ENCODE measurements at regions not wholly inside any gene's neighbourhood (a gene's known extent, or its start where the extent isn't known, plus 50 kb on each side); places are given as distances from the start of the nearest gene placed in this dataset.

DNA sequence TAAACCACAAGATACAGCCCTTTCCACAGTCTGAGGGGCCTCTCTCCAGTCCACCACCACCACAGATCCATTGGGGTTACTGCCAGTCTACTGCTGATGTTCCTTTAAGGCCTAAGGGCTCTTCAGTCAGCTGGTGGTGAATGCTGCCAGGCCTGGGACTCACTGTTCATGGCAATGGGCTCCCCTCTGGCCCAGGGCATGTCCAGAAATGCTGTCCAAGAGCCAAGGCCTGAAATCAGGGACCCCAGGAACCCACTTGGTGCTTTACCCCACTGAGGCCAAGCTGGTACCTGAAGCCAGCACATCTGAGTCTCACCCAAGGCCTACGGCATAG is 128.6 kb upstream of the CBLB start:
- H3K9me3 ChIP-seq (ENCODE audit: control insufficient read depth, insufficient read depth, low read length): no peaks in the 10 kb centered on the region
- no peaks in the 10 kb centered on the region for H3K36me3 ChIP-seq (ENCODE audit: insufficient read depth, low read length)
- H3K9ac ChIP-seq (ENCODE audit: low read depth, low read length): no peak overlapping the region
- no peaks in the 10 kb centered on the region for H3K4me1 ChIP-seq (ENCODE audit: insufficient read depth, low read length)

DNA sequence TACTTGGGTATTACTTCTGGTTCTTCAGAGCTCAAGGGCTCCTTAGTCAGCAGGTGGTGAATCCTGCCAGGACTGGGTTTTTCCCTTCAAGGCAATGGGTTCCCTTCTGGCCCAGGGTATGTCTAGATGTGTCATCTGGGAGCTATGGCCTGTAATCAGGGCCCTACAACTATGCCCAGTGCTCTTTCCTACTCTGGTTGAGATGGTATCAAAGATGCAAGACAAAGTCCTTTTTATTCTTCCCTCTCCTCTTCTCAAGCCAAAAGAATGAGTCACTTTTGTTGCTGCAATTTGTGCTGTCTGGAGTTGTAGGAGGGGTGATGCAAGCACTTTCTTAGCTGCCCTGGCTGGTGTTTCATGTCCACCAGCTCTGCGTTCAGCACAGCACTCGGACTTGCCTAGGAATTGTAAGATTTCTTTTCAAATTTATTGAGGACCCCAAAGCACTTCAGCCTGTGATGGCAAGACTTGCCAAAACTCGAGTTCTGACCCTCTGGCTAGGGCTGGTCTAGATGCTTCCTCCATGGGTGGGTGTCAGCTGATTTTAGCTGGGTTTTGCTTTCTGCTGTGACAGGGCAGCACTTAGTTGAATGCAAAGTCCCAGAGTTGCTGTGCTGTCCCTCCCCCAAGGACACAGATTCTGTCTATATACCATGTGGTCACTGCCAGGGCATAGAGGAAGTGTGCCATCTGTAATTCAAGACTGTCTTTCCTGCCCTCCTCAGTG is 129.2 kb upstream of the CBLB start:
- Histone ChIP-seq H3K9ac (ENCODE audit: low read depth, low read length) (no peak overlapping the region), H3K36me3 (ENCODE audit: insufficient read depth, low read length) (no peaks in the 10 kb centered on the region), H3K4me1 (ENCODE audit: insufficient read depth, low read length) (no peaks in the 10 kb centered on the region), H3K9me3 (ENCODE audit: control insufficient read depth, insufficient read depth, low read length) (no peaks in the 10 kb centered on the region)

DNA sequence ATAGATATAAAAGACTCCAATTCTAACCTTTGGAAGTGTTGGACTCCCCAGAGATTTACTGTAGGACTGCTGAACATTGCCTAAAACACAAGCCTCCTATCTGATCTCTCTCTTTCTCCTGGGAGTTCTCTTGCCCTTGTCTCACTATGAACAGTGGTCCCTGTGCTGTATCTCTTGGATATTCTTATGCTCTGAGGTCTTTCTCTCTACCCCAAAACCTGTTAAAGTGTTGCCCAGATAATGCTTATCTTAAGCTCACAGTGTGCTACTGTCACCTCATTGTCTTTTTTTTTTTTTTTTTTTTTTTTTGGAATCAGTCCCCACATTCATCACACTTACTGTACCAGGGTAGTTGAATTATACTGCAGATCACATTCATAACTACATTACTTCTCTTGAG is 131.0 kb upstream of the CBLB start:
- no peaks in the 10 kb centered on the region for H3K4me1 ChIP-seq (ENCODE audit: insufficient read depth, low read length)
- H3K9me3 ChIP-seq (ENCODE audit: control insufficient read depth, insufficient read depth, low read length): no peaks in the 10 kb centered on the region
- no peaks in the 10 kb centered on the region for H3K36me3 ChIP-seq (ENCODE audit: insufficient read depth, low read length)
- no peak overlapping the region for H3K9ac ChIP-seq (ENCODE audit: low read depth, low read length)

DNA sequence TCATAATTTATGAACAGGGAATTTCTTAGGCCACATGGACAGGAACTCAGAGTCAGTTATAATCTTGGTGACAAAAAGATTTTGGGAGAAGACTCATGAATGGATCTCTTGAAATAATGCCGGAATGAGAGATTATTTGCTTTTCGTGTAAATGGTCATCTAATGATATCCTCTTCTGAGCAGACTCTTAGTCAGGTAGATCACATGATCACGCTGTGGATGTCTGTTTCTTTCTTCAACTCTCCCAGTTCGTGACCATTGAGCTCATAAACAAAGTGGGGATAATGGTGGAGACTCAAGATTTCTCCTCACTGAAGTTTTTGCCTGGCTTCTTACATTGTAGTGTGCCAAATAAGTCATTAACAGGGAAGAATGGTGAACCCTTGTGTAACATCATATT is 133.1 kb upstream of the CBLB start:
- H3K9ac ChIP-seq (ENCODE audit: low read depth, low read length): no peak overlapping the region
- no peaks in the 10 kb centered on the region for H3K9me3 ChIP-seq (ENCODE audit: control insufficient read depth, insufficient read depth, low read length)
- H3K36me3 ChIP-seq (ENCODE audit: insufficient read depth, low read length): no peaks in the 10 kb centered on the region
- H3K4me1 ChIP-seq (ENCODE audit: insufficient read depth, low read length): no peaks in the 10 kb centered on the region

DNA sequence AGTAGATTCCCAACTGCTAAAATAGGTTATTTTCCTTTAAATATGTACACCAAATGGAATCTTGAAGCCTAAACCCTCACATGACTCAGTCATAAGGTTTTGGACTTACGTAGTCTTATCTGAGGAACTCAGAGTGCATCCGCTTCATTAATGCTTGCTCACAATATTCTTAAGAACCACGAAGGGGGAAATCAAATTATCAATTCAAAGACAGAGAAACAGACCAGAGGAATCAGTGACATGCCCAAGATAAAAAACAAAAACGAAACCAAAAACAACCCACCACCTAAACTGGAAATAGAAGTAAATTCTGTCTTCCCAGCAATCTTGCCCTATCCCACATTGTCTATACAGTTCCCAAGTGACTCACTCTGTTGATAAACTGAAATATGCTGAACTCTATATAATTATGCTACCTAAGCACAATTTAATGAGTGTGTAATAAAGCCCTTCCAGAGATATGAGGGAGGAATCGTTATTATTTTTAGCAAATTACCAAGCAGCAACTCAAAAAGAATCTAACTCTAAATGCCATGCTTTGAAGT is 135.4 kb upstream of the CBLB start:
- H3K9me3 ChIP-seq (ENCODE audit: control insufficient read depth, insufficient read depth, low read length): no peaks in the 10 kb centered on the region

DNA sequence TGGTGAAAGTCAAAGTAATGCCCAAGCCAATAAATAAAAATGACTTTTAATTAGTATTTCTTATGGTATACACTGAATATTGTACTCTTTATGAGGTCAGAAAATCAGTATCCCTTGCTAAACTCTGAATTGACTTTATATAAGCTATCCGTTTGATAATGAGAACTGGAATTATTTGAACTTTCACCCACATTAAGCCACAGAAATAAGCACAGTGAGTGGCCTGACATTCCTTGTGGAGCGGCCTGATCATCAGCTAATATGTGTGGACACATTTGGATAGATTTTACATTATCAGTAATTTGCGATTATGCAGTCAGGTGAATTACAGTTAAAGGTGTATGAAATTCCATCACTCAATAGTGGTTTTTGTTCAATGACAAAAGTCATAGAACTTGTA is 136.0 kb upstream of the CBLB start:
- Histone ChIP-seq H3K9ac (ENCODE audit: low read depth, low read length) (no peak overlapping the region), H3K9me3 (ENCODE audit: control insufficient read depth, insufficient read depth, low read length) (no peaks in the 10 kb centered on the region), H3K36me3 (ENCODE audit: insufficient read depth, low read length) (no peaks in the 10 kb centered on the region), H3K4me1 (ENCODE audit: insufficient read depth, low read length) (no peaks in the 10 kb centered on the region)

More for the DNA sequence above, 135.4 kb upstream of the CBLB start:
- Histone ChIP-seq H3K9ac (ENCODE audit: low read depth, low read length) (no peak overlapping the region), H3K4me1 (ENCODE audit: insufficient read depth, low read length) (no peaks in the 10 kb centered on the region), H3K36me3 (ENCODE audit: insufficient read depth, low read length) (no peaks in the 10 kb centered on the region)

DNA sequence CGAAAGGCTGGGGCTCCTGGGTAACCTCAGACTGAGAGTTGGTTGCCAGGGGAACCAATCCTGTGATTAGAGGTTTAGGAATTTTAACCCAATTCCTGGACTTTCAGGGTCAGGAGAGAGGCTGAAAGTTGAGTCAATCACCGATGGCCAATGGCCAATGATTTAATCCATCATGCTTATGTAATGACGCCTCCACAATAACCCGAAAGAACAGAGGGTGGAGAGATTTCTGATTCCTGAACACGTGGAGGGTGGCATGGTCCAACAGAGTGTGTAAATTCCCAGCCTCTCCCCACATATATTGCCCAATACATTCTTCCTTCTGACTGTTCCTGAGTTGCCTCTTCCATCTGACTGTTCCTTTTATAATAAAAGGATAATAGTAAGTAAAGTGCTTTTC is 137.2 kb upstream of the CBLB start:
- Histone ChIP-seq H3K9ac (ENCODE audit: low read depth, low read length) (no peak overlapping the region), H3K9me3 (ENCODE audit: control insufficient read depth, insufficient read depth, low read length) (no peaks in the 10 kb centered on the region), H3K36me3 (ENCODE audit: insufficient read depth, low read length) (no peaks in the 10 kb centered on the region), H3K4me1 (ENCODE audit: insufficient read depth, low read length) (no peaks in the 10 kb centered on the region)

DNA sequence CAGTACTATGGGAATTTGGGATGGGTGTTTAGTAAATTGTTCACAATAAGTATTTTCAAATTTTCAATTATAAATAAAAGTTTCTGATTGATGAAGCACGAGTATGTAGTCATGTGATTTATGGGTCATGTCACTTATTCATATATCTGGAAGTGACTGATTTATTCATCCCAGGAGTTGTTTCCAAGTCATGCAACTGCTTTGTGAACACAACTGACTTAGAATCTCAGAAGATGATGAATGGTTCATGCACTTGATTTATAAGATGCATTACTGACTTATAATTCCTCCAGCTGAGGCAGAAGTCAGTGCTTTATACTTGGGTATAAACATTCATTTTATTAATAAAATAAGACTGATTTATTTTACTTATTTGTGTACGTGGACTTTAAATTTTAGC is 137.8 kb upstream of the CBLB start:
- H3K9me3 ChIP-seq (ENCODE audit: control insufficient read depth, insufficient read depth, low read length): no peaks in the 10 kb centered on the region
- no peaks in the 10 kb centered on the region for H3K36me3 ChIP-seq (ENCODE audit: insufficient read depth, low read length)
- no peaks in the 10 kb centered on the region for H3K4me1 ChIP-seq (ENCODE audit: insufficient read depth, low read length)
- H3K9ac ChIP-seq (ENCODE audit: low read depth, low read length): no peak overlapping the region

DNA sequence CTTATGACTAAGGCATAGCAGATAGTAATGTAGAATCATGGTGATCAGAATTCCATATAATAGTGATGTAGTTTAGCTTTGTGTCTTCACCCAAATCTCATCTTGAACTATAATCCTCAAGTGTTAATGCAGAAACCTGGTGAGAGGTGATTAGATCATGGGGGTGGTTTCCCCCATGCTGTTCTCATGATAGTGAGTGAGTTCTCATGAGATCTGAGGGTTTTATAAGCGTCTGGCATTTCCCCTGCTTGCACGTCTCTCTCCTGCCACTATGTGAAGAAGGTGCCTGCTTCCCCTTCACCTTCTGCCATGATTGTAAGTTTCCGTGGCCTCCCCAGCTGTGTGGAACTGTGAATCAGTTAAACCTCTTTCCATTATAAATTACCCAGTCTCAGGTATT is 138.7 kb upstream of the CBLB start:
- Histone ChIP-seq H3K9me3 (ENCODE audit: control insufficient read depth, insufficient read depth, low read length) (no peaks in the 10 kb centered on the region), H3K9ac (ENCODE audit: low read depth, low read length) (no peak overlapping the region), H3K36me3 (ENCODE audit: insufficient read depth, low read length) (no peaks in the 10 kb centered on the region), H3K4me1 (ENCODE audit: insufficient read depth, low read length) (no peaks in the 10 kb centered on the region)

DNA sequence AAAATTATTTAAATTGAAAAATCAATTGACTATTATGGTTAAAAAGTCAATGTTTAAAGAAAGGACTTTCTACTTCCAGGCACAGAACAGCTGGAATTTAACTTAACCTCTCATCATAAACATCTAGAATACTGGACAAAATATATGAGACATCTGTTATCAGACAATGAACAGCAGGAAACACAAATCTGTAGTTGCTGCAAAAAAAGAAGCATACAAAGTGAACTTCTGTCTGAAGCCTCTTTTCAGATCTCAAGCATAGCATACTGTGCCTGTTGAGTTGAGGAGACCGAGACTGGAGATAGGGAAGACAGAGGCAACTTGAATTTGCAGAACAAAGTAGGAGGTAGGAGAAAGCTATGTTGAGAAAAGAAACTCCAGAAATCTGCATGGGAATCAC is 140.0 kb upstream of the CBLB start:
- H3K36me3 ChIP-seq (ENCODE audit: insufficient read depth, low read length): no peaks in the 10 kb centered on the region
- no peaks in the 10 kb centered on the region for H3K4me1 ChIP-seq (ENCODE audit: insufficient read depth, low read length)
- no peaks in the 10 kb centered on the region for H3K9me3 ChIP-seq (ENCODE audit: control insufficient read depth, insufficient read depth, low read length)
- no peak overlapping the region for H3K9ac ChIP-seq (ENCODE audit: low read depth, low read length)

DNA sequence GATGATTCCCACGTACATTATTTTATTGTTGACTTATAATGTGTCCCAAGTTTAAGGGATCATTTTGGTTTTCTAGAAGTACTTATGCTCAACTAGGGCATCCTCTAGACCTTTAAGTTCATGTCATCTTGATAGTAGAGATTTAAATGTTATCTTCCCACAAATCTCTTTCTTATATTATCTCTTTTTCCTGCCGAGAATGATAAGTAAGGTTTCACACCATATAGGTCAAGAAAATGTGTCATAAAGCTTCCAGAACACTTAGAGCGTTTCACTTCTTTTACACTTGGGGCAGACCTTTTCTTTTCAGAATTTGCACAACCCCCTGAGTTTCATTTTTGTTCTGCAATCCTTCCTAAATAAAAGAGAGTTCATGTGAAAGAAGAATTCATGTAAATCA is 142.0 kb upstream of the CBLB start:
- no peaks in the 10 kb centered on the region for H3K4me1 ChIP-seq (ENCODE audit: insufficient read depth, low read length)

DNA sequence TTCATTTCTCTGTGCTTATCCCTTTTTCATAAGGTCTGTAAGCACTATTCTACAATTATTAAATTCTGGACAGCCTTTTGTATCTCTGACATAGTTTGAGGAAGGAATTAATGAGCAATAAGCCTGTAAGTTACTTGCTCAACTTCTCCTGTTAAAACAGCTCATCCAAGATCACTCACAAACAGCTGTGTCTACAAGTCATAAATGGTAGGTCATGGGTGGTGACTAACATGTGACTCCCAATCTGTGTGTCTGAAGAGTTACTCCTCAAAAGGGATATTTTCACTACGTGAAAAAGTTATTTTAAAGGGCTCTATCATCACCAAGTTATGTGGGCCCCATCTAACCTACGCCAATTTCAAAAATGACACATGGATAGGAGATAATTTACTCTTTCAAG is 145.2 kb upstream of the CBLB start:
- Histone ChIP-seq H3K4me1 (ENCODE audit: insufficient read depth, low read length) (no peaks in the 10 kb centered on the region; the same call in 1 of the 2 replicates), H3K9ac (ENCODE audit: low read depth, low read length) (no peak overlapping the region), H3K9me3 (ENCODE audit: control insufficient read depth, insufficient read depth, low read length) (no peaks in the 10 kb centered on the region), H3K36me3 (ENCODE audit: insufficient read depth, low read length) (no peaks in the 10 kb centered on the region)

More for the DNA sequence above, 142.0 kb upstream of the CBLB start:
- no peaks in the 10 kb centered on the region for H3K36me3 ChIP-seq (ENCODE audit: insufficient read depth, low read length)
- no peaks in the 10 kb centered on the region for H3K9me3 ChIP-seq (ENCODE audit: control insufficient read depth, insufficient read depth, low read length)
- no peak overlapping the region for H3K9ac ChIP-seq (ENCODE audit: low read depth, low read length)

DNA sequence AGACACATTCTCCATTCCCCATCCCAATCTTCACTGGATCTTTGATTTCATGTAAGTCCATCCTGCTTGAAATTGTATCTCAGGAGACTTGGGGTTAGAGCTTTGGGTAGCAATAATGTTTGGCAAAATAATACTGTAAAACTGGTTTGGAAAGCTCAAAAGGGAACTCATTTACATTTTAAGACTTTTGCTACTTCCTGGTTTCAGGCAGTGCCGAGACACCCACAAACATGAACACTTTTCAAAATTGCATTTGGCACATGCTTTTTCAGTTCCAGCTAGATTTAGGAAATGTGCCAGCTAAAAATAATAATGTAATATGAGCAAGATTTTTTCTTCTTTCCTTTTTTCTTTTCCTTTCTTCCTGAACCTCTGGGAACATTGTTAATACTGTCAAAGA is 145.7 kb upstream of the CBLB start:
- Histone ChIP-seq H3K36me3 (ENCODE audit: insufficient read depth, low read length) (no peaks in the 10 kb centered on the region), H3K9ac (ENCODE audit: low read depth, low read length) (no peak overlapping the region), H3K9me3 (ENCODE audit: control insufficient read depth, insufficient read depth, low read length) (no peaks in the 10 kb centered on the region)

DNA sequence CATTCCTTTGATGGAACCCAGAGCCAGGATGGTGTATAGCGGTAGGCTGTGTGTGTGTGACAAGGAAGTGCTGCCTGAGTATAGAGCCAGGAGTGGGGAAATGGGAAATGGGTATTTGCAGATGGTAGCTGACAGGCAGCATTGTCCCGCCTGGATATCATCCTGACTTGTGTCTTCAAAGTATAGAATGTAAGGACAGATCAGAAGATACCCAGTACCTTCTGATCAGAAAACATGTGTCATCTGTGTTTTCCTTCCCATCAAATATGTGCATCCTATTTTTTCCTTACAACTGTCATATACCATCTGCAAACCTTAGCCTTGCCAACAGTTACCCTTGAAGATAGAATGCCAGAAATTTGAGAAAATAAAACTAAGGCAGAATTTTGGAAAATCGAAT is 146.2 kb upstream of the CBLB start:
- H3K36me3 ChIP-seq (ENCODE audit: insufficient read depth, low read length): no peaks in the 10 kb centered on the region
- no peak overlapping the region for H3K9ac ChIP-seq (ENCODE audit: low read depth, low read length)
- no peaks in the 10 kb centered on the region; the same call in 1 of the 2 replicates for H3K4me1 ChIP-seq (ENCODE audit: insufficient read depth, low read length)
- no peaks in the 10 kb centered on the region for H3K9me3 ChIP-seq (ENCODE audit: control insufficient read depth, insufficient read depth, low read length)

More for the DNA sequence above, 145.7 kb upstream of the CBLB start:
- H3K4me1 ChIP-seq (ENCODE audit: insufficient read depth, low read length): no peaks in the 10 kb centered on the region; the same call in 1 of the 2 replicates

DNA sequence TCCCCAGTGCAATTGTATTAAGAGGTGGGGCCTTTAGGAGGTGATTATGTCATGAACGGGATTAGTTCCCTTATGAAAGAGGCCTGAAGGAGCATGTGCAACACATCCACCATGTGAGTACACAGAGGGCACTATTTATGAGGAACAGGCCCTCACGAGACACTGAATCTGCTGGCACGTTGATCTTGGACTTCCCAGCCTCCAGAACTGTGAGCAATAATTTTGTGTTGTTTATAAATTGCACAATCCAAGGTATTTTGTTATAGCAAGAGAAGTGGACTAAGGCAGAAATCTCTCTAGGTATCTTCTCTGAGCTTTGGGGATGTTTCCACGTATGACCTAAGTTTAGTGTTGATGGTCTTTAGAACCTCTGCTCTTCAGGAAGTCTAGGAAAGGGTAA is 149.3 kb upstream of the CBLB start:
- Histone ChIP-seq H3K4me1 (ENCODE audit: insufficient read depth, low read length) (no peaks in the 10 kb centered on the region; the same call in 1 of the 2 replicates), H3K9me3 (ENCODE audit: control insufficient read depth, insufficient read depth, low read length) (no peaks in the 10 kb centered on the region), H3K9ac (ENCODE audit: low read depth, low read length) (no peak overlapping the region), H3K36me3 (ENCODE audit: insufficient read depth, low read length) (no peaks in the 10 kb centered on the region)

Data from ES-I3 (cell line).